Uterus (tissue), 2 donors: ENCODE measurements at regions not wholly inside any gene's neighbourhood (a gene's known extent, or its start where the extent isn't known, plus 50 kb on each side); places are given as distances from the start of the nearest gene placed in this dataset.

Source experiments
- POLR2A ChIP-seq, 2 donors: fragments of 450-650 bp; IDR thresholded peaks; one replicate each; pipeline ENCODE4 v1.6.1; 2016; ENCODE audit warnings: antibody characterized with exemption in 2 of 2, mild to moderate bottlenecking in 1 of 2, moderate library complexity in 1 of 2
- TF ChIP-seq, protein P1 (sequence below), 4 experiments: fragments of 200-600 bp in 2 of 4; fragments of 450-650 bp in 2 of 4; sonication (generic) in 2 of 4; IDR thresholded peaks; one replicate each; pipeline ENCODE4 v1.5.1; 2016 to 2019; ENCODE audit warnings: antibody characterized with exemption in 4 of 4, mild to moderate bottlenecking in 2 of 4, moderate library complexity in 1 of 4

DNA sequence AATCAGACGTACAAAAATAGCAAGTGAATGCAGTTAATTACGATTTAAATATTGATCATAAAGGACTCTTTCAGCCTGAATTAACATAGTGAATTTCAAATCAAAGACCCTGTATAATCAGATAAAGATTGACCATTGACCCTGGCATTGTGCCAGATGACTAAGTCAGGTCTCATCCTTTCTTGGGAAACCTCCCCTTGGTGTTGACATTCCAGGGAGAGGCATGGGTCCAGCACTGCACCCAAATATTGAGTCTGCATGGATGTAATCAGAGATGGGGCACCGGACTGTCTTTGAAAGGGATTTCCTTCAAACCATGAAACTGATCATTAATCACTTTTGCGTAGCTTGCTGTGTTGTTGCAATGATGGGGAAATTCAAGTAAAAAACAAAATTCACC lies 1138.2 kb downstream of the BCL11B start:
- TF ChIP-seq, protein P1, sequence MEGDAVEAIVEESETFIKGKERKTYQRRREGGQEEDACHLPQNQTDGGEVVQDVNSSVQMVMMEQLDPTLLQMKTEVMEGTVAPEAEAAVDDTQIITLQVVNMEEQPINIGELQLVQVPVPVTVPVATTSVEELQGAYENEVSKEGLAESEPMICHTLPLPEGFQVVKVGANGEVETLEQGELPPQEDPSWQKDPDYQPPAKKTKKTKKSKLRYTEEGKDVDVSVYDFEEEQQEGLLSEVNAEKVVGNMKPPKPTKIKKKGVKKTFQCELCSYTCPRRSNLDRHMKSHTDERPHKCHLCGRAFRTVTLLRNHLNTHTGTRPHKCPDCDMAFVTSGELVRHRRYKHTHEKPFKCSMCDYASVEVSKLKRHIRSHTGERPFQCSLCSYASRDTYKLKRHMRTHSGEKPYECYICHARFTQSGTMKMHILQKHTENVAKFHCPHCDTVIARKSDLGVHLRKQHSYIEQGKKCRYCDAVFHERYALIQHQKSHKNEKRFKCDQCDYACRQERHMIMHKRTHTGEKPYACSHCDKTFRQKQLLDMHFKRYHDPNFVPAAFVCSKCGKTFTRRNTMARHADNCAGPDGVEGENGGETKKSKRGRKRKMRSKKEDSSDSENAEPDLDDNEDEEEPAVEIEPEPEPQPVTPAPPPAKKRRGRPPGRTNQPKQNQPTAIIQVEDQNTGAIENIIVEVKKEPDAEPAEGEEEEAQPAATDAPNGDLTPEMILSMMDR (IDR thresholded peaks at IDR 0.05) = no peak
- no peak for TF ChIP-seq POLR2A (IDR thresholded peaks at IDR 0.05)
